Stimulated activated CD4-positive, alpha-beta T cell treated with anti-CD3 and anti-CD28 coated beads, Interleukin-15, amount 100 ng/mL, for 48 hours (primary cell): ENCODE measurements at regions not wholly inside any gene's neighbourhood (a gene's known extent, or its start where the extent isn't known, plus 50 kb on each side); places are given as distances from the start of the nearest gene placed in this dataset.
"Not testable (repeated sequence)": the region's sequence is repeated elsewhere in the genome, so short reads cannot be mapped to it uniquely, and the experiment has no call there.

Experiments
- DNase-seq, 2 donors: peaks; one replicate each; pipeline ENCODE4 v3.0.0-alpha.2; 2020; ENCODE audit warnings: low read depth in 2 of 2

DNA sequence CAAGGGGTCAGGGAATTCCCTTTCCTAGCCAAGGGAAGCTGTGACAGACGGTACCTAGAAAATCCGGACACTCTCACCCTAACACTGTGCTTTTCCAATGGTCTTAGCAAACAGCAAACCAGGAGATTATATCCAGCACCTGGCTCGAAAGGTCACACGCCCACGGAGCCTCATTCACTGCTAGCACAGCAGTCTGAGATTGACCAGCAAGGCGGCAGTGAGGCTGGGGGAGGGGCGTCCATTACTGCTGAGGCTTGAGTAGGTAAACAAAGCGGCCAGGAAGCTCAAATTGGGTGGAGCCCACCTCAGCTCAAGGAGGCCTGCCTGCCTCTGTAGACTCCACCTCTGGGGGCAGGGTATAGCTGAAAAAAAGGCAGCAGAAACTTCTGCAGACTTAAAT lies 447.3 kb downstream of the RSL24D1 start:
- not testable (repeated sequence) for DNase-seq

DNA sequence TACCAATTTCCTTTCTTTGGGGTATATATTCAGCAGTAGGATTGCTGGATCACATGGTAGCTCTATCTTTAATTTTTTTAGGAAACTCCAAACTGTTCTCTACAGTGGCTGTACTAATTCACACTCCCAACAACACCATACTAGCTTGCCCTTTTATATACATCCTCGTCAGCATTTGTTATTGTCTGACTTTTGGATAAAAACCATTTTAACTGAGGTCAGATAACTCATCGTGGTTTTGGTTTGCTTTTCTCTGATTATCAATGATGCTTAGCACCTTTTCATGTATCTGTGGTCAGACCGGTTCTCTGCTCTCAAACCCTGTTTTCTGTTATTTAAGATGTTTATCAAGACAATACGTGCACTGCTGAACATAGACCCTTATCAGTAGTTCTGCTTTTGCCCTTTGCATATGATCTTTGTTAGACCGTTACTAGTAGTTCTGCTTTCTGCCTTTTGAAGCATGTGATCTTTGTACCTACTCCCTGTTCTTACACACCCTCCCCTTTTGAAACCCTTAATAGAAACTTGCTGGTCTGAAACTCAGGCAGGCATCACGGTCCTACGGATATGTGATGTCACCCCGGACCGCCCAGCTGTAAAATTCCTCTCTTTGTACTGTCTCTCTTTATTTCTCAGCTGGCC lies 474.3 kb downstream of the RSL24D1 start:
- DNase-seq = no peak

DNA sequence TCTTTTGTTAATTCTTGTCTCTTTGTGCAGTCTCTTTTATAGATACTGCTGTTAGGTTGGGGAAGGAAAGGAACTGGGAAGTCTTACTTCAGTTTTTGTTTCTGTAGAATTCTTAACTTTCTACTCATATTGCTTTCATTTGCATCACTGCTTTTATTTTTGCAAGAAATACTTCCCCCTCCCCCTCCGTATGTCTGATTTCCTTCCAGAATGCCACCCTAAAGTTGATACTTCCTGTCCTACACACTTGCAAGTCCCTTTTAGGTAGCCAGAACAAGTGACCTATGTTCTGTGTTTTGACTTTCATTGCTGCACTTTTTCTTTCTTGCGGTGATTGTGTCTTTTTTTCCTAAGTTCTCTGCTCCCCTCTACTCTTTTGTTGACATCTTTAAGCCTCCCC lies 477.4 kb downstream of the RSL24D1 start:
- no peak for DNase-seq

DNA sequence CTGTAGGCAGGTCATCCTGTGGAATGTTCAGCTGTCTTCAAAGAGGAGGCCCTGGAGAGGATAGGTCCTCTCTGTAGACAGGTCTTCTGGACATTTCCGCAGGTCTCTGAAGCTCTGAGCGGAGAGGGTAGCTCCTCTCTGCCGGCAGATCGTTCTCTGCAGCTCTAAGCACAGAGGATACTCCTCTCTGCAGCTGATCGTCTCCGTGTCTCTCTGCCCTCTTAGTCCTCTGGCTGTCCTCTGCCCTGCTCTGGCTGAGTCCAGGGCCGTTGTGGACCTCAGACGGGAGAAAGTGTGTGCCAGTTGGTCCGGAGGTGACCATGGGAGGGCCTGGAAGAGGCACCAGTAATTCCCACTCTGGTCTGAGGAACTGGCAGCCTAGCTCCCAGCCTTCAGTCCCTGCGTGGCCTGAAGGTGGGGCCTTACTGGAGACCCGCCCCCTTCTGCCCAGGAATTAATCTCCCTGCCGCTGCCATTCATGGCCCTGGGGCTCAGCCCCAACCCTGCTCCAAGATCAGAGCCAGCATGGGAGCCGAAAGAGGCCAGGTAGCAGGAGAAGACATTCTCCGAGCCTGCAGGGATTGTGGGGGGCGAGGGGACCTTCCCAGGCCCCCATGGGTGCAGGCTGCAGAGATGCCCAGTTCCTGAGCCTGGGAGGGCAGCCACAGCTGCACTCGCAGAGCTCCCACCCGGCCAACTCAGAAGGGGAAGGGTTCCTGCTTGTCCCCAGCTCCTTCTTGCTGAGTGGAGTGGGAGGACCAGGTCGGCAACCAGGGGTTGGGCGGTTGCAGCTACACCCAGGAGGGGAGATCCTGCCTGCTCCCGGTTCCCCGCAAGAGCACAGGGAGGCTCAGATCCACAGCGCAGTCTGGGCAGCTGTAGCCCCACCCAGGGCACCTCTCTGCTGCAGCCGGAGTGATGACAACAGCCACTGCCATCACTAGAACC lies 488.7 kb downstream of the RSL24D1 start:
- DNase-seq = no peak

DNA sequence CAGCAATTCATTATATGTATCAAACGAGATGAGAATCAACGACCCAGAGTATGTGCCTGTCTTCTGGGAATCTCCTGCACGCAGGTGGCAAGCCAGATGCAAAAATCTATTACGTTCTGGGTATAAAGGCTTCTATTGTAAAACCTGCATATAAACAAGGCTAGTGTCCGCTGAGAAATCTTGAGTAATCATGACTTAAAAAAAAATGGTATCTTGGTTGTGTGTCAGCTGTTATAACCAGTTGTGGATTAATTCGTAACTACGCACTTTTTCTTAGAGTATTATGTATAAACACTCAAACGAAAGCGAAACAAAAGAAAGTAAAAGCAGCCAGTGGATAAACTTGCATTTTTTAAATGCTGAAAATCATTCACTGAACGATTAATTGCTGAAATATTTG lies 509.1 kb downstream of the RSL24D1 start:
- DNase-seq = no peak
